Glutamatergic neuron (in vitro differentiated cells): ENCODE measurements at regions not wholly inside any gene's neighbourhood (a gene's known extent, or its start where the extent isn't known, plus 50 kb on each side); places are given as distances from the start of the nearest gene placed in this dataset.

Source experiments
- DNase-seq: peaks from one replicate; pipeline ENCODE4 v3.0.0; 2022
- H3K27ac Mint-ChIP-seq: one replicate; pipeline ENCODE4 v1.8.0; 2020; ENCODE audit warnings: mild to moderate bottlenecking, mixed read lengths, inconsistent platforms; ENCODE audit not compliant: unreplicated experiment
- H3K27me3 Mint-ChIP-seq: one replicate; pipeline ENCODE4 v1.8.0; 2020; ENCODE audit warnings: mild to moderate bottlenecking, moderate library complexity, mixed read lengths, inconsistent platforms; ENCODE audit not compliant: unreplicated experiment
- H3K36me3 Mint-ChIP-seq: one replicate; pipeline ENCODE4 v1.8.0; 2020; ENCODE audit warnings: mild to moderate bottlenecking, mixed read lengths, inconsistent platforms; ENCODE audit not compliant: unreplicated experiment
- H3K4me1 Mint-ChIP-seq: one replicate; pipeline ENCODE4 v1.8.0; 2020; ENCODE audit warnings: mild to moderate bottlenecking, low read depth, mixed read lengths, inconsistent platforms; ENCODE audit not compliant: unreplicated experiment
- H3K4me3 Mint-ChIP-seq: one replicate; pipeline ENCODE4 v1.8.0; 2020; ENCODE audit warnings: mild to moderate bottlenecking, mixed read lengths, inconsistent platforms; ENCODE audit not compliant: unreplicated experiment
- H3K9me3 Mint-ChIP-seq: one replicate; pipeline ENCODE4 v1.8.0; 2020; ENCODE audit warnings: mild to moderate bottlenecking, moderate library complexity, mixed read lengths, inconsistent platforms; ENCODE audit not compliant: unreplicated experiment
- TF ChIP-seq, protein P1 (sequence below): fragments of 200-600 bp; sonication (generic); IDR thresholded peaks from one replicate; pipeline ENCODE4 v1.5.0; 2021; ENCODE audit not compliant: partially characterized antibody, unreplicated experiment

DNA sequence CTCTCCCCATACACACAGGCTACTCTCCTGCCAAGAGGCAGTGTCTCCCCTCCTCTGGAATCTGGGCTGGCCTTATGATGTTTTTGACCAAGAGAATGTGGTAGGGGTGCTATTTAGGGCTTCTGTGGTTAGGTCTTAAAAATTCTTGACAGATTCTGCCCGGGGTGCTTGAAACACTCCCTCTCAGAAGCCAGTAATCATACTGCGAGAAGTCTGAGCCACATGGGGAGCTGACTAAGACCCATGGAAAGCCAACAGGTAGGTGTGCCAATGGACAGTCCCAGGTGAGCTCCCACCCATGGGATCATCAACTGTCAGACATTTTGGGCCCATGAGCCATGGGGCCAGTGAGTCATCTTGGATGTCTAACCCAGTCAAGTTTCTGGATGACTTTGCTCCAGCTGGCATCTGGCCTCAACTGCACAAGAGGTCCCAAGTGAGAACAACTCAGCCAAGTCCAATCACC is 315.7 kb downstream of the FBXW7 start:
- no peak overlapping the region for H3K4me3 Mint-ChIP-seq
- TF ChIP-seq, protein P1, sequence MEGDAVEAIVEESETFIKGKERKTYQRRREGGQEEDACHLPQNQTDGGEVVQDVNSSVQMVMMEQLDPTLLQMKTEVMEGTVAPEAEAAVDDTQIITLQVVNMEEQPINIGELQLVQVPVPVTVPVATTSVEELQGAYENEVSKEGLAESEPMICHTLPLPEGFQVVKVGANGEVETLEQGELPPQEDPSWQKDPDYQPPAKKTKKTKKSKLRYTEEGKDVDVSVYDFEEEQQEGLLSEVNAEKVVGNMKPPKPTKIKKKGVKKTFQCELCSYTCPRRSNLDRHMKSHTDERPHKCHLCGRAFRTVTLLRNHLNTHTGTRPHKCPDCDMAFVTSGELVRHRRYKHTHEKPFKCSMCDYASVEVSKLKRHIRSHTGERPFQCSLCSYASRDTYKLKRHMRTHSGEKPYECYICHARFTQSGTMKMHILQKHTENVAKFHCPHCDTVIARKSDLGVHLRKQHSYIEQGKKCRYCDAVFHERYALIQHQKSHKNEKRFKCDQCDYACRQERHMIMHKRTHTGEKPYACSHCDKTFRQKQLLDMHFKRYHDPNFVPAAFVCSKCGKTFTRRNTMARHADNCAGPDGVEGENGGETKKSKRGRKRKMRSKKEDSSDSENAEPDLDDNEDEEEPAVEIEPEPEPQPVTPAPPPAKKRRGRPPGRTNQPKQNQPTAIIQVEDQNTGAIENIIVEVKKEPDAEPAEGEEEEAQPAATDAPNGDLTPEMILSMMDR, result no peak
- DNase-seq, result no peak
- peaks cover 1% of the 10 kb centered on the region for H3K27me3 Mint-ChIP-seq
- H3K9me3 Mint-ChIP-seq, result no peaks in the 10 kb centered on the region
- H3K36me3 Mint-ChIP-seq, result no peaks in the 10 kb centered on the region
- H3K4me1 Mint-ChIP-seq, result peaks cover 4% of the 10 kb centered on the region
- no peak overlapping the region for H3K27ac Mint-ChIP-seq

DNA sequence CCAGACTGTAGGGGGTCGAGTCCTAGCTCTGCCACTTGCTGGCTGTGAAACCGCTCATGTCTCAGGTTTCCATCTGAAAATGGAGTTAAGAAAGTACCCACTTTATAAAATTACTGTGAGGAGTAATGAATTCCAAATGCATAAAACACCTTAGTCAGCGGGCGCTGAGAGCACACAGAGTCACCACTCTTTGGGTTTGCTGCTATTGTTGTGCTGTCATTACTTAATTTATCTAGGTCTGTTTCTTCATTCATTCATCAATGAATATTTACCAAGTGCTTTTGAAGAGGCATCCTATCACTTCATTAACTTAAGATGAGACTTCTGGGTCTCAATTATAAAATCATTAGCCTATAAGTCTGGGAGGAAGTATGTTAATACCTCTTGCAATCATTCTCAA is 317.3 kb downstream of the FBXW7 start:
- TF ChIP-seq, protein P1, result no peak
- Mint-ChIP-seq H3K27ac (no peak overlapping the region), H3K9me3 (no peaks in the 10 kb centered on the region), H3K4me3 (no peak overlapping the region), H3K36me3 (no peaks in the 10 kb centered on the region), H3K27me3 (peaks cover 1% of the 10 kb centered on the region), H3K4me1 (peaks cover 4% of the 10 kb centered on the region)
- DNase-seq, result no peak

DNA sequence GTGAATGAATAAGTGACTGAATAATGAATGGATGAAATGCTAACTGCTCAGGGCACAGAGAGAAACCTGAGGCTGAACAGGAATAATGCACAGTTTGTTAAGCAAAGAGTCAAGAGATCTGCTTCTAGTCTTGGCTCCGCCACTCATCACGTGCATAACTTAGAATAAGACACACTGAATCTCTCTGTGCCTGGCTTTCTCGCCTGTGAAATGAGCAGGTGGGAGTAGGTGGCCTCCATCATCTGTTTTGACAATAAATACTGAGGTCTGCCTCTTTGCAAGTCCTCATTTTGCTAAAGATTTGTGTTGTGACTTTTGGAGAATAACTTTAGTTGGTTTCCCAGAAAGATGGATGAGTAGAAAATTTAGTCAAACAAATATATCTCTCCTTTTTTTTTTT is 318.0 kb downstream of the FBXW7 start:
- Mint-ChIP-seq H3K4me3 (no peak overlapping the region), H3K27ac (no peak overlapping the region), H3K4me1 (peaks cover 4% of the 10 kb centered on the region), H3K27me3 (peaks cover 1% of the 10 kb centered on the region), H3K36me3 (no peaks in the 10 kb centered on the region), H3K9me3 (no peaks in the 10 kb centered on the region)
- no peak for DNase-seq
- TF ChIP-seq, protein P1, result no peak

DNA sequence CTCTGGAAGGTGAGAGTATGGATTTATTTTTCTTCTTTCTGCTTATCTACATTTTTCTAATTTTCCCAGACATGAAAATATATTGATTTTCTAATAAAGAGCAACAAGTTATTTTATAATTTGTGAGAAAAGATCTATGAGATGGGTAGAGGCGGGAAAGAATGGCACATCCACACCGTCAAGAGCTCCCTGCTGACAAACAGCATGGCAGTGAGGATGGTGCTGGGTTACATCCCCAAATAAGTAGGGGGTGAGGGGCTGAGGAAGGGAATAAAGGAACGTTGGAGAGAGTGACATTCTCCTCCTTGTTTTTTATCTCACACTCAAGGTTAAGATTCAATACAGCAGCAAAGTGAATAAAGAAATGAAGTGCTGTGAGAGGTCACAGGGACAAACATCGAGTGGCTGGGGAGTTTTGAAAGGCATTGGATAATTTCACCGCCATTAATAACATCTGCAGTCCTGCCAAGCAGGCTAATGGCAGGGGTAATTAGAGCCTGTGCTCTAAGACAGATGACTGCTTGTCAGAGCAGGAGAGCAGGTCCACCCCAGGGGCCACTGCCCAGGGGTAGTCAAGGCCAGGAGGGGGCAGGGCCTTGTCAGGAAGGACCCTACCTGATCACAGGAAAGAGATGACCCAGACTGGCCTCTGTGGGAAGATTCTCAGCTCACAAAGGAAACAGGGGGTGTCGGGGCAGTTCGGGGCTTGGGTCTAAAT is 323.8 kb downstream of the FBXW7 start:
- Mint-ChIP-seq H3K4me1 (peaks cover 21% of the 10 kb centered on the region), H3K36me3 (no peaks in the 10 kb centered on the region), H3K27ac (peak overlapping the region; percentile 69), H3K27me3 (peaks cover 2% of the 10 kb centered on the region), H3K4me3 (peak overlapping the region; percentile 27), H3K9me3 (peaks cover 3% of the 10 kb centered on the region)
- TF ChIP-seq, protein P1, result no peak
- DNase-seq, result no peak

DNA sequence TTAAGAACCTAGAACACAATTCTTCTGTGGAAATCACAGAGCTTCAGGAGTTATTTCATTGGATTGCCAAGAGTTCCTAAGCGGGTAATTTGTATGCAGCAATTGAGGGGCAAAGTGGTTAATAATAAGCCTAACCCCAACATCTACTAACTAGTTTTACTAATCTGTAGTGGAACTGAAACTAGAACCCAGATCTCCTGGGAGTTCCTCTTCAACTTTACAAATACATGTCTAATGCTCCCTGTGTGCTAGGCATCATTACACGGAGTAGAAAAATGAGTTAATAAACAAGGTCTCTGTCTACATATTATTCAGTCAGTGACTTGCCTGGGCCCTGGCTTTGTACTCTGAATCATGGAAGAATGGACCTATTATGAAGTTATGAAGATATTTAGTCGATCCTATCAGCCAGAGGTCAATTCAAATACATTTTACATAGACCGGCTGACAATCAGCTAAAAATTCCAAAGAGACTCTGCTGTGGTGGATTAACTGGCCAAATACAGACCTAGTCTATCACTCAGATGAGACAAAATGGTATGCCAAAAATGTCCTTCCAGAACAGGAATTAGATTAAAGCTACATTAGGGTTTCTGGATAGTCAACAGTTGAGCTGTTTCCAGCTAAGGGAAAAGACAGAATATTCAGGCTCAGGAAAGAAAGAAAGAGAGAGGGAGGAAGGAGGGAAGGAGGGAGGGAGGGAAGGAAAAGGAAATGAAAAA is 326.0 kb downstream of the FBXW7 start:
- H3K4me3 Mint-ChIP-seq, result no peak overlapping the region
- DNase-seq, result no peak
- no peaks in the 10 kb centered on the region for H3K36me3 Mint-ChIP-seq
- peaks cover 23% of the 10 kb centered on the region for H3K4me1 Mint-ChIP-seq
- peaks cover 3% of the 10 kb centered on the region for H3K9me3 Mint-ChIP-seq
- H3K27ac Mint-ChIP-seq, result no peak overlapping the region
- TF ChIP-seq, protein P1, result no peak
- H3K27me3 Mint-ChIP-seq, result peaks cover 2% of the 10 kb centered on the region
